ENCODE measurements at regions not wholly inside any gene's neighbourhood (a gene's known extent, or its start where the extent isn't known, plus 50 kb on each side); places are given as distances from the start of the nearest gene placed in this dataset.
"Not testable (repeated sequence)": the region's sequence is repeated elsewhere in the genome, so short reads cannot be mapped to it uniquely, and the experiment has no call there.

GRCh38 chr11:23865341-23865975 is 631.4 kb upstream of the LUZP2 start:
- no peak for DNase-seq (ENCODE audit: low spot score)

GRCh38 chr11:23866641-23867040 is 630.2 kb upstream of the LUZP2 start:
- no peak for DNase-seq (ENCODE audit: low spot score)

- no peak for DNase-seq (ENCODE audit: low spot score)
Measured at GRCh38 chr11:23869671-23870070, 627.2 kb upstream of the LUZP2 start.

DNA sequence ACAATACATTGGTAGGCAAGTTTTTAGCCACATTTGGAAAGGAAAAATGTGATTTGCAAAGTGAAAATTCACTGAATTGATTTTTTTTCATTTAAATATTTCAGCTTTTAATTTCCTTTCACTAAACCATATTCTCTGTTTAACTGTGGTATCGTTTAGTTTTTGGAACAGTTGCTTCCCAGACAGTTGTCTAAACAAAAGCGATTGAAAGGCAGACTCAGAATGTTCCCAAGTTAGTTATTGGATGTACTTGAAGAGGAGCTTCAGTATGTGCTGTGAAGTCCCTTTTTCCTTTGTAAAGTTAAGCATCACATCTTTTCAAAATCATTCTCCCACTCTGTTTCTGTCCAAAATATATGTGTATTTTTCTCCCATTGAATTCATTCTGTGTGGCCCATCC is 623.4 kb upstream of the LUZP2 start:
- DNase-seq (ENCODE audit: low spot score), result no peak

DNA sequence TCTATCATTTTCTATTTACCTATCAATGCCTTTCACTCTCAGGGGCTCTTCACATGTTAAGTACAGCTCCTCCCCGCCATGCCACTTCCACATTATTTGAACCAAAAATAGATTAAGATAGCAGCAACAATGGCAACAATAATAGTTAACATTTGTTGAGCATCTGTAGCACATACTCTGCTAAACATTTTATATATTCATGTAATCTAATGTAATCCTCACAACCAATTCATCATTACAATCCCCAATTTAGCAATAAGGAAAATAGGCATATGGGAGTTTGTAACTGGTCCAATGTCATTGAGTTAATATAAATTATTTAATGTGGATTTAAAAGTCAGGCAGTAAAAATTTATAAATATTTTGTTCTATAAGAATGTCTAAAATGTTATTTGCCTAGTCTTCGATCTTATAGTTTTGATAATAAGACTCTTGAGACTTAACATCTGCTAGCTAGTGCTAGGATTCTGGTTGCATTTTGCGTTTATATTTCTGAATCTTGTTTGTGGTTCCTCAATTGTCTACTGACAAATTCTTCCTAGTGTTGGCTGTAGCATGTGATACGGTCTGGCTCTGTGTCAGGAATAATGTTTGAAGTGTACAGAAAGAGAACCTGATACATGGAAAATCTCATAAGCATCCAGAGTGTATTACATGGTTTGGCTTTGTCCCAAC is 621.5 kb upstream of the LUZP2 start:
- DNase-seq (ENCODE audit: low spot score), result no peak

DNA sequence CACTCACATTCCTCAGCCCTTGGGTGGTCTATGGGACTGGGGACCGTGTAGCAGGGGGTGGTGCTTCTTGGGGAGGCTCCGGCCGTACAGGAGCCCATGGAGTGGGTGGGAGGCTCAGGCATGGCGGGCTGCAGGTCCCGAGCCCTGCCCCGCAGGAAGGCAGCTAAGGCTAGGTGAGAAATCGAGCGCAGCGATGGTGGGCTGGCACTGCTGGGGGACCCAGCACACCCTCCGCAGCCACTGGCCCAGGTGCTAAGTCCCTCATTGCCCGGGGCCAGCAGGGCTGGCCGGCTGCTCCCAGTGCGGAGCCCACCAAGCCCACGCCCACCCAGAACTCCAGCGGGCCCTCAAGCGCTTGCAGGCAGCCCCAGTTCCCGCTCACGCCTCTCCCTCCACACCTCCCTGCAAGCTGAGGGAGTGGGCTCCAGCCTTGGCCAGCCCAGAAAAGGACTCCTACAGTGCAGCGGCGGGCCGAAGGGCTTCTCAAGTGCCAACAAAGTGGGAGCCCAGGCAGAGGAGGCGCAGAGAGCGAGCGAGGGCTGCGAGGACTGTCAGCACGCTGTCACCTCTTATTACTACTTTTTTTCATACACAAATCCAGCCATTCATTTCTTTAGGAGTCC is 613.3 kb upstream of the LUZP2 start:
- DNase-seq (ENCODE audit: low spot score), result not testable (repeated sequence)

GRCh38 chr11:23884341-23884740 is 612.5 kb upstream of the LUZP2 start:
- DNase-seq (ENCODE audit: low spot score), result no peak

DNA sequence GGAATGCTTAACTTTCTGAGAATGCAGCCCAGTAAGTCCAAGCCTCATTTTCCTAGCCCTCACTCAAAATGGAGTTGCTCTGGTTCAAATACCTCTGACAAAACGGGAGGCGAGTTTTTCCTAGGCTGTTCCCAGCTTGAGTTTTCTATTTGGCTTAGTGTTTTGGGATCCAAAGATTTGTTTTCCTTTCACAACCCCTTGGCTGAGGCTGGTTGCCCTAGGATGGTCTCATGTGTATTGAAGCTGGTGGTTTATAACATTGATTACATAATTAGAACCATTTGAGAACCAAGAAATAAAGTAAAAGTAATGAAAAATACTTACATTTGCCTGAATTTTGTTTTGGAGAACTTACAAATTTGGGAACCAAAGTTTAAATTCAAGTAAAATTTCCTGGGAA is 611.1 kb upstream of the LUZP2 start:
- DNase-seq (ENCODE audit: low spot score), result no peak

DNA sequence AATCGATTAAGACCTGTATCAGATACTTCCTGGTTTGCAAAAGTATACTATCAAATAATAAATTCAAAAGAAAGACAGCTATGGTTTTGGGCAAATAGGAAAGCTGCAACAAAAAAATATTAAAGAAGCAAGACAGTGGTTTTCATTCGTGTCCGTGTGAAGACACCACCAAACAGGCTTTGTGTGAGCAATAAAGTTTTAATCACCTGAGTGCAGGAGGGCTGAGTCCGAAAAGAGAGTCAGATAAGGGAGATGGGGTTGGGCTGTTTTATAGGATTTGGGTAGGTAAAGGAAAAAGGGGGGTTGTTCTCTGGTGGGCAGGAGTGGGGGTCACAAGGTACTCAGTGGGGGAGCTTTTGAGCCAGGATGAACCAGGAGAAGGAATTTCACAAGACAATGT is 609.7 kb upstream of the LUZP2 start:
- DNase-seq (ENCODE audit: low spot score), result not testable (repeated sequence)

GRCh38 chr11:23893126-23893525 is 603.7 kb upstream of the LUZP2 start:
- no peak for DNase-seq (ENCODE audit: low spot score)

DNA sequence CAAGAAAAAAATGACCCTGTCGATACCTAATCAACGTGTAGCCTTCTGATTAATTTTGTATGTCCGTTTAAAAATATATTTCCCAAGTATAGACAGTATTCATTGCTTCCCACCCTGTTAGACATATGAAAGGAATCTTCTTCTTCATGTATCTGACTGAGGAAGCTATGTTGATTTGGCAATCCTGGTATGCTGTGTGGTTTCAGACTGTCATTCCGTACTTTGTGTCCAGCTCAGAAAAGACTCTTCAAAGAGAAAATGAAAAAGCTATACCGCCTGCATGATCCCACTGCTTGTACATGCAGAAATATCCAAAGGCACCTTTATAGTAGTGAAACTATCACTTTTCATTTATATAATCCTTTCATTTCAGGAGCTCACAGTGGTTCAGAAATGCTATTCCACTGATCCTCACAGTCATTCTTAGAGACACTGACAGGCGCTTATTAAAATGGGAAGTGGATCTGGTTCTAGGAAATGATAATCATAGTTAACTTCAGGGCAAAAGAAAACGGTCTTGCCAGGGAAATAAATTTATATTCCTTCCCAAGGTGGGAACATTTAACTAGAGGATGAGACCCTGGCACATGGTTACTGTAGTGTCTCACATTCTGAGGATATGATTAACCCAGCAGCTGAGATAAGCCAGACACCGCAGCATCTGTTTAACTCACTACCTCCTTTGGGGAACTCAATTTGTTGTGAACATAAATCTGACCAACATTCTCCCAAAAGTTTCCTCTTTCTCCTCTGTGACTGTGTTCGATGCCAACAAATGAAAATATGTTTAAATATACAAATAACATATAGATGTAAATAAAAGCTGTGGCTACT is 599.2 kb upstream of the LUZP2 start:
- no peak for DNase-seq (ENCODE audit: low spot score)

GRCh38 chr11:23903044-23903704 is 593.7 kb upstream of the LUZP2 start:
- no peak for DNase-seq (ENCODE audit: low spot score)

- DNase-seq (ENCODE audit: low spot score), result no peak
Measured at GRCh38 chr11:23919455-23919854, 577.4 kb upstream of the LUZP2 start.

- DNase-seq (ENCODE audit: low spot score), result no peak
Measured at GRCh38 chr11:23923357-23923756, 573.5 kb upstream of the LUZP2 start.

GRCh38 chr11:23924226-23924625 is 572.6 kb upstream of the LUZP2 start:
- DNase-seq (ENCODE audit: low spot score), result no peak

DNA sequence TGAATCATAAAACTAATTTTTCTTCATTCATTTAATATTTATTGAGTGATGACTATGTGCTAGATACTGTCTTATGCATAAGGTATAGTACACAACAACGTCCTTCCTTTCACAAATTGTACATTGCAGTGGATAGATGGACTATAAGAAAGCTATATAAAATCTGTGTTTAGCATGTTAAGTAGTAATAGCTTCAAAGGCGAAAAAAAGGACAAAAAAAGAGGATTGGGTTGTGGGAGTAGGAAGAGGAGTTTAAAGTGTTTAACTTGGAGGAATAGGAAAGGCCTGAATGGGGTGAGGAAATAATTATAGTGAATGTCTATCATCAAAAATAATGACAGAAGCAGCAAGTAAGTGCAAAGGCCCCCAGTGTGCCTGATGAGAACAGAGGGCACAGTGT is 565.4 kb upstream of the LUZP2 start:
- no peak for DNase-seq (ENCODE audit: low spot score)

DNA sequence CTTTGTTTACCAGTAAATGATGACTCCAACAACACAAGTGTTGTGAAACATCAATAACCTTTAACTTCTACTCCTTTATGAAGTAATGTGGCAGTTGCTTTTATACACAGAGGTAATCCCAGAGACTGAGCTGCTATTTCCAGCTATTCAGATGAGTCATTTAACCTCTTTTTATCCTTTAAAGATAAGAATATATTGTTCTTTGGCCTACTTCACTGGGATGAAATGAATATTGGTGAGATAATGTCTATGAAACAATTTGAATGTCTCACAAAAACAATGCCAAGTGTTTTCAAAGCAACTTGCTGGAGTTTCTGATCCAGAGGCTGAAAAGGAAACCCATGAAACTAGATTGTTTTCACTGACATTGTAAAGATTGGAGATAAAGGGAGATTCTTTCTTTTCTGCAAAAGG is 564.4 kb upstream of the LUZP2 start:
- no peak for DNase-seq (ENCODE audit: low spot score)

GRCh38 chr11:23933721-23934120 is 563.1 kb upstream of the LUZP2 start:
- DNase-seq (ENCODE audit: low spot score), result no peak

GRCh38 chr11:23934671-23935270 is 562.1 kb upstream of the LUZP2 start:
- DNase-seq (ENCODE audit: low spot score), result not testable (repeated sequence)

DNA sequence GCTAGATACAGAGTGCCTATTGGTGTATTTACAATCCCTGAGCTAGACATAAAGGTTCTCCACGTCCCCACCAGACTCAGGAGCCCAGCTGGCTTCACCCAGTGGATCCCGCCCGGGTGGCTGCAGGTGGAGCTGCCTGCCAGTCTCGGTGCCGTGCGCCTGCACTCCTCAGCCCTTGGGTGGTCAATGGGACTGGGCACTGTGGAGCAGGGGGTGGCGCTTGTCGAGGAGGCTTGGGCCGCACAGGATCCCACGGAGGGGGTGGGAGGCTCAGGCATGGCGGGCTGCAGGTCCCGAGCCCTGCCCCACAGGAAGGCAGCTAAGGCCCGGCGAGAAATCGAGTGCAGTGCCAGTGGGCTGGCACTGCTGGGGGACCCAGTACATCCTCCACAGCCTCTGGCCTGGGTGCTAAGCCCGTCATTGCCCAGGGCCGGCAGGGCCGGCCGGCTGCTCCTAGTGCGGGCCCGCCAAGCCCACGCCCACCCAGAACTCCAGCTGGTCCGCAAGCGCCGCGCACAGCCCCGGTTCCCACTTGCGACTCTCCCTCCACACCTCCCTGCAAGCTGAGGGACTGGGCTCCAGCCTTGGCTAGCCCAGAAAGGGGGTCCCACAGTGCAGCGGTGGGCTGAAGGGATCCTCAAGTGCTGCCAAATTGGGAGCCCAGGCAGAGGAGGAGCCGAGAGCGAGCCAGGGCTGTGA is 554.6 kb upstream of the LUZP2 start:
- not testable (repeated sequence) for DNase-seq (ENCODE audit: low spot score)

DNA sequence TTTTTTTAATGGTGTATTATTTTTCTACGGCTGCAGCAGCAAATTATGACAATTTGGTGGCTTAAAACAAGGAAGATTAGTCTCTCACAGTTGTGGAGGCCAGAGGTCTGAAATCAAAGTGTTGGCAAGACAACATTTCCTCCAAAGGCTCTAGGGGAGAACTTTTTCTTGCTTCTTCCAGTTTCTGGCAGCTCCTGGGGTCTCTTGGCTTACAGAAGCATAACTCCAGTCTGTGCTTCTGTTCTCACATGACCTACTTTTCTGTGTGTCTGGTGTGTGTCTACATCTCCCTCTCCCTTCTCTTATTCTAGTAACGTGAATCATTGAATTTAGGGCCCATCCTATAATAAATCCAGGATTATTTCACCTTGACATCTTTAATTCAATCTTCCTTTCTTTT is 551.9 kb upstream of the LUZP2 start:
- no peak for DNase-seq (ENCODE audit: low spot score)
